Upper lobe of right lung (tissue), 1 donor: ENCODE measurements at regions not wholly inside any gene's neighbourhood (a gene's known extent, or its start where the extent isn't known, plus 50 kb on each side); places are given as distances from the start of the nearest gene placed in this dataset.

Experiments
- ATAC-seq: fragments of 200-7000 bp; cut with Tn5 transposase; one replicate; pipeline ENCODE4 v1.9.1; 2020; ENCODE audit warnings: mild to moderate bottlenecking, moderate library complexity
- DNase-seq: peaks from one replicate; pipeline ENCODE4 v3.0.0-alpha.2; 2020
- H3K27ac ChIP-seq: fragments of 200-600 bp; one replicate; pipeline ENCODE4 v1.8.0; 2022
- H3K27me3 ChIP-seq: fragments of 200-600 bp; one replicate; pipeline ENCODE4 v1.8.0; 2022; ENCODE audit warnings: mild to moderate bottlenecking
- H3K36me3 ChIP-seq: fragments of 200-600 bp; one replicate; pipeline ENCODE4 v1.8.0; 2022
- H3K4me1 ChIP-seq: fragments of 200-600 bp; one replicate; pipeline ENCODE4 v1.8.0; 2022
- H3K4me3 ChIP-seq: fragments of 200-600 bp; one replicate; pipeline ENCODE4 v1.8.0; 2022; ENCODE audit warnings: mild to moderate bottlenecking
- H3K9me3 ChIP-seq: fragments of 200-600 bp; one replicate; pipeline ENCODE4 v1.8.0; 2022
- CTCF ChIP-seq: fragments of 200-600 bp; IDR thresholded peaks from one replicate; pipeline ENCODE4 v1.8.0; 2022; ENCODE audit warnings: antibody characterized with exemption
- intact Hi-C: fragments of 100-400 bp; cut with DNase I; formaldehyde crosslinking; loops from one replicate; pipeline ENCODE4 v1.11.0; 2022
- donor health status: DM: no; HTN: yes; CAD: no; lungs with severe emphysema.

GRCh38 chr6:117022774-117023173 is 145.7 kb downstream of the RFX6 start:
- DNase-seq = no peak
- intact Hi-C loops = no loop called here
- Histone ChIP-seq H3K4me3 (no peak overlapping the region), H3K4me1 (no peaks in the 10 kb centered on the region), H3K9me3 (no peaks in the 10 kb centered on the region), H3K27me3 (no peaks in the 10 kb centered on the region), H3K36me3 (no peaks in the 10 kb centered on the region), H3K27ac (no peak overlapping the region)
- no peak for ATAC-seq
- no peak for TF ChIP-seq CTCF

GRCh38 chr6:117025310-117025709 is 148.3 kb downstream of the RFX6 start:
- H3K4me3 ChIP-seq = no peak overlapping the region
- no peaks in the 10 kb centered on the region for H3K27me3 ChIP-seq

GRCh38 chr6:117028256-117028655 is 151.2 kb downstream of the RFX6 start:
- Histone ChIP-seq H3K4me1 (no peaks in the 10 kb centered on the region), H3K27me3 (no peaks in the 10 kb centered on the region), H3K9me3 (no peaks in the 10 kb centered on the region), H3K4me3 (no peak overlapping the region), H3K36me3 (no peaks in the 10 kb centered on the region), H3K27ac (no peak overlapping the region)
- intact Hi-C loops = no loop called here
- ATAC-seq (no peak), DNase-seq (no peak)
- no peak for TF ChIP-seq CTCF

More at GRCh38 chr6:117025310-117025709, 148.3 kb downstream of the RFX6 start:
- TF ChIP-seq CTCF = no peak
- DNase-seq (no peak), ATAC-seq (no peak)
- intact Hi-C loops = no loop called here
- H3K36me3 ChIP-seq = no peaks in the 10 kb centered on the region
- H3K4me1 ChIP-seq = no peaks in the 10 kb centered on the region
- no peak overlapping the region for H3K27ac ChIP-seq
- no peaks in the 10 kb centered on the region for H3K9me3 ChIP-seq

- no peak for ATAC-seq
- Histone ChIP-seq H3K36me3 (no peaks in the 10 kb centered on the region), H3K4me1 (no peaks in the 10 kb centered on the region), H3K27me3 (no peaks in the 10 kb centered on the region), H3K9me3 (no peaks in the 10 kb centered on the region), H3K4me3 (no peak overlapping the region), H3K27ac (no peak overlapping the region)
- no peak for DNase-seq
- intact Hi-C loops = no loop called here
- TF ChIP-seq CTCF = no peak
These were observed 157.5 kb downstream of the RFX6 start for GRCh38 chr6:117034547-117034946.

GRCh38 chr6:117034971-117035370 is 157.9 kb downstream of the RFX6 start:
- Histone ChIP-seq H3K9me3 (no peaks in the 10 kb centered on the region), H3K4me1 (no peaks in the 10 kb centered on the region), H3K36me3 (no peaks in the 10 kb centered on the region), H3K27ac (no peak overlapping the region), H3K4me3 (no peak overlapping the region), H3K27me3 (no peaks in the 10 kb centered on the region)
- ATAC-seq (no peak), DNase-seq (no peak)
- intact Hi-C loops = no loop called here
- no peak for TF ChIP-seq CTCF

GRCh38 chr6:117050301-117050700 is 173.3 kb downstream of the RFX6 start:
- no peaks in the 10 kb centered on the region for H3K9me3 ChIP-seq
- no peaks in the 10 kb centered on the region for H3K27me3 ChIP-seq
- no peak for TF ChIP-seq CTCF
- no peak overlapping the region for H3K27ac ChIP-seq
- DNase-seq = no peak
- intact Hi-C loops = no loop called here
- H3K36me3 ChIP-seq = no peaks in the 10 kb centered on the region
- H3K4me1 ChIP-seq = no peaks in the 10 kb centered on the region
- no peak overlapping the region for H3K4me3 ChIP-seq
- no peak for ATAC-seq
